ENCODE measurements at regions not wholly inside any gene's neighbourhood (a gene's known extent, or its start where the extent isn't known, plus 50 kb on each side); places are given as distances from the start of the nearest gene placed in this dataset.

DNA sequence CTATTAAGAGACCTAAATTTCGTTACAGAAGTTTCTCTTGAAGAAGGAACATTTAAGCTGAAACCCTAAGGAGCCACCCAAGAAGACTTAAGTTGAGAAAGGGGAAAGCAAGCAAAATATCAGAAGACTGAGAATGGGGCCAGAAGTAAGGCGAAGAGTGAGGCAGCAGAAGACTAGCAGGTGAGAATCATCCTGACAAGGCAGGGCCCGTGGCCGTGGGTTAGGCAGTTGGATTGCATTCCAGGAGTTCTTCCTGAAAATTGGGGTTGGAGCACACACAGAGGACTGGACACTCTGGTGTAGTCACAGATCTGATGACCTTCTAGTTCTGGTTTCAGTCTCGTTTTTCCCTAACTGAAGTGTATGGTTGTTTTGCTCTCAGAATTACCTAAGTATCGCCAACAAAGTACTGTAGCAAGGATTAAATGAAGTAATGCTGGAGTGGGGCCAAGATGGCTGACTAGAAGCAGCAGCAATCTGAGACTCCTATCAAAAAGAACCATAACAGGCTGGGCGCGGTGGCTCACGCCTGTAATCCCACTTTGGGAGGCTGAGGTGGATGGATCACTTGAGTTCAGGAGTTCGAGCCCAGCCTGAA lies 94.4 kb upstream of the GUCY1A1 start:
- Mint-ChIP-seq H3K4me3 (no peak overlapping the region), H3K4me1 (no peaks in the 10 kb centered on the region), H3K27me3 (peaks cover 5% of the 10 kb centered on the region), H3K36me3 (no peaks in the 10 kb centered on the region), H3K27ac (no peak overlapping the region), H3K9me3 (no peaks in the 10 kb centered on the region)

DNA sequence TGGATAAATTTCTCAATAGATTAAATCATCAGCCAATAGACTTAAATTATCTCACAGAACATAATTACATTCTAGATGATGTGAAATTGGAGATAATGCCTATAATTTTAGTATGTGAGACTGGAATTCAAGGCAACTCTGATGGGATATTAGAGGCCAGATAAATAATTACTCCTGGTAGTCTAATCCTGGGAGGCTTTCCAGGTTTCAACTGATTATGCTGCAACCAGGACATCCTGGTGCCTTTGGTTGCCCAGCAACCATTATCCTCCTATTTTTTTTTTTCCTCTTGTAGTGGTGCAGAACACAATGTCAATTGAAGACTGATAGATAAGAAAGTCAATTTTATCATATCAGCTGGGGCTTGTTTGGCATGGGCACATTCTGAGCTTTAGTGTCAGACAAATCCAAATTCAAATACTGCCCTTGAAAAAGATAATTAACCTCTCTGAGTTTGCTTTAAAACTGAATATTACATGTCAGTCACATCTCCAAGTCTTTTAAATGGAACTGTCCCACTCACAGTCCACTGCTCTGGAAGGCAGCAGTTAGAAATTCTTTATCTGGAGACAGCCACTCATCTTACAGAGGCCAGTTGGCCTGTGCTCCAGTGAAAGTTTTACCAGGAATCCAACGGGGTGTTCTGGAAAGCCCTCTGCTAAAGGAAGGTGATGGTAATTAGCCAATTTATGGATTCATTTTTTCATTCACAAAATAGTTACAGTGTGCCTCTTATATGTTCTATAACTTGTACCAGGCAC lies 95.3 kb upstream of the GUCY1A1 start:
- Mint-ChIP-seq H3K27me3 (peaks cover 5% of the 10 kb centered on the region), H3K27ac (no peak overlapping the region), H3K9me3 (no peaks in the 10 kb centered on the region), H3K4me1 (no peaks in the 10 kb centered on the region), H3K36me3 (no peaks in the 10 kb centered on the region), H3K4me3 (no peak overlapping the region)

DNA sequence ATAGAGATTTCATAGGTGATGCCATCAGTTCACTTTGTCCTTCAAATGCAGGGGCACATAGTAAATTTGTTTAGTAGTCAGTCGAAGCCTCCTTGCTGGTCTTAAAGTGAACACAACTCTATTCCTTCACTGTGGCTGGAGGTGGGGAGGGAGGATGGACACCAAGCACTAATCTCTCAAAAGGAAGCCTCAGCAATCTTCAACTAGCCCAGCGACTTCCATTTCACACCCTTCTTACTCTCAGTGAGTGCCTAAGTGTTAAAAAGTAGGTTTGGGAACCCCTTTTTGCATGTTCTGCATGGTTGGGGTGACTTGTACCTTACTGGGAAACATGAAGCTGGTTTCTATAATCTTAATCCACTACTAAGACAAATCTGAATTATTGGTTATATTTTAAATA lies 96.0 kb upstream of the GUCY1A1 start:
- Mint-ChIP-seq H3K4me3 (no peak overlapping the region), H3K27ac (no peak overlapping the region), H3K4me1 (no peaks in the 10 kb centered on the region), H3K27me3 (peaks cover 5% of the 10 kb centered on the region), H3K9me3 (no peaks in the 10 kb centered on the region), H3K36me3 (no peaks in the 10 kb centered on the region)

DNA sequence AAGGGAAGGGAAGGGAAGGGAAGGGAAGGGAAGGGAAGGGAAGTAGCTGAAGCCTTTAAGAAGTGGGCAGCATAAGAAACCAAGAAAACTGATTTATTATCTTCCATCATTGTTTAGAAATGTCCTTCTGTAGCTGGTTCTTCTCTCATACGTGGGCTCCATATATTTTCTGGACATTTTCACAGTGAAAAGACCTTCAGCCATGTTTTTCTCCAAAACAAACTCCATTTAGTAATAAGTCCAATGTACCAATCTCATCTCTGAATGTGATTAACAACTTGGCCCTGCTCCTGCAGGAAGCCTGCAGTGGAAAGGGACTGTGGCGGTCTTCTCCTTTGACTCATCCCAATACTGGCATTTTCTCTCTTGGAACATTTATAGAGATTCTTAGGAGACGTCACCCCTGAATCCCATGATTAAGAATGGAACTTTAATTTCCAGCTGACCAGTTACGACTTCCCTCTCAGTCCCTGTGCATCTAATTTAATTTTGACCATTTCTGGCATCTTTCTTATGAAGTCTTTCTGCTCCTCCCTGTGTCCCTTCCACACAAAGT lies 96.6 kb upstream of the GUCY1A1 start:
- Mint-ChIP-seq H3K36me3 (no peaks in the 10 kb centered on the region), H3K4me1 (no peaks in the 10 kb centered on the region), H3K27me3 (peaks cover 5% of the 10 kb centered on the region), H3K27ac (no peak overlapping the region), H3K9me3 (no peaks in the 10 kb centered on the region), H3K4me3 (no peak overlapping the region)

DNA sequence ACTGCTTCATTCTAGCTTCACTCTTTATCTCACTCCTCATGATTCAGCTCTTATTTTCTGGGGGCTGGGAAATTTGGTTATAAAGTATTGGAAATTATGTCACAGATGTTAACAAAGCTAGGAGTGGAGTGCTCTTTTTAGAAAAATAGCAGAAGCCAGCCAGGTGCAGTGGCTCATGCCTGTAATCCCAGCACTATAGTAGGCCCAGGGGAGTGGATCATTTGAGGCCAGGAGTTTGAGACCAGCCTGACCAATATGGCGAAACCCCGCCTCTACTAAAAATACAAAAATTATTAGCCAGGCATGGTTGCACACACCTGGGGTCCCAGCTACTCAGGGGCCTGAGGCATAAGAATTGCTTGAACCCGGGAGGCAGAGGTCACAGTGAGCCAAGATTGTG lies 97.2 kb upstream of the GUCY1A1 start:
- no peaks in the 10 kb centered on the region for H3K9me3 Mint-ChIP-seq

DNA sequence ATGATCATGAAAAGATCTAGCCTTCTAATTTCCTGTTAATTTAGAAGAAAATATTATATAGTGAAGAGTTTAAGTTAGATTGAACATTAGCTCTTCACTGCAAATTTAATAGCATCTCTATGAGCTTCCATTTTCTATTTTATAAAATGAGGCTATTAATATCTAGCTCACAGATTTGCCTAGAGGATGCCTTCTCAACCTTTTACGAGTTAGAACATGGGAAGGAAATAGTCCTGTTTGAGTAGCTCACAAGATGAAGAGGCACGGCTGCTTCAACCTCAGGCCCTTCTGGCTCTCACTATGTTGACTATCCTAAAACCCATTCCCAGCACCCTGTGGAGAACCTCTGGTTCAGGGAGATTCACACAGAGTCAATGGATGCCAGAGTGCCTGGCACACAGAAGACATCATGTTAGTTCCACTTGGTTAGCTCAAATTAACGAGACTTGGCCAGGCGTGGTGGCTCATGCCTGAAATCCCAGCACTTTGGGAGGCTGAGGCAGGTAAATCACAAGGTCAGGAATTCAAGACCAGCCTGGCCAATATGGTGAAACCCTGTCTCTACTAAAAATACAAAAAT lies 97.9 kb upstream of the GUCY1A1 start:
- Mint-ChIP-seq H3K27ac (no peak overlapping the region), H3K36me3 (no peaks in the 10 kb centered on the region), H3K9me3 (no peaks in the 10 kb centered on the region), H3K4me3 (no peak overlapping the region), H3K4me1 (no peaks in the 10 kb centered on the region), H3K27me3 (peaks cover 5% of the 10 kb centered on the region)

More for the DNA sequence above, 97.2 kb upstream of the GUCY1A1 start:
- H3K4me3 Mint-ChIP-seq: no peak overlapping the region
- no peaks in the 10 kb centered on the region for H3K36me3 Mint-ChIP-seq
- H3K27me3 Mint-ChIP-seq: peaks cover 5% of the 10 kb centered on the region
- H3K4me1 Mint-ChIP-seq: no peaks in the 10 kb centered on the region
- H3K27ac Mint-ChIP-seq: no peak overlapping the region

DNA sequence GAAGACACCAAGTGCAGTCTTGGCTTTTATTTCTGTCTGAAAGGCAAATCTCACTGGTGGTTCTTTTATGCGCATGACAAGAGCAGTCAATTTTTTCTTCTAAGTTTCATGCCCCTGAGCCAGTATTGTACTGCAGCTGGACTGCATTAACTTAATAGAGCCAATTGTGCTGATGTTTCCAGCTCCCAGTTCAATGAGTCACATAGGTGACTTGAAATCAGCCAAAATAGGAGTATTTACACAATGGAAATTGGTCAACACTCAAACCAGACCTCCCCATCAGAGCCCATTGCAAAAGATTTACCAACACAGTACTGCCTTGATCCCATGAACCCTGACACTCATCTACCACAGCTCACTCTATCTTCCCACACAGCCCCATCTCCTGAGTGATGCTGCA lies 100.3 kb upstream of the GUCY1A1 start:
- peaks cover 8% of the 10 kb centered on the region for H3K27me3 Mint-ChIP-seq
- no peaks in the 10 kb centered on the region for H3K36me3 Mint-ChIP-seq
- no peak overlapping the region for H3K4me3 Mint-ChIP-seq
- H3K27ac Mint-ChIP-seq: no peak overlapping the region
- H3K4me1 Mint-ChIP-seq: no peaks in the 10 kb centered on the region
- H3K9me3 Mint-ChIP-seq: no peaks in the 10 kb centered on the region

DNA sequence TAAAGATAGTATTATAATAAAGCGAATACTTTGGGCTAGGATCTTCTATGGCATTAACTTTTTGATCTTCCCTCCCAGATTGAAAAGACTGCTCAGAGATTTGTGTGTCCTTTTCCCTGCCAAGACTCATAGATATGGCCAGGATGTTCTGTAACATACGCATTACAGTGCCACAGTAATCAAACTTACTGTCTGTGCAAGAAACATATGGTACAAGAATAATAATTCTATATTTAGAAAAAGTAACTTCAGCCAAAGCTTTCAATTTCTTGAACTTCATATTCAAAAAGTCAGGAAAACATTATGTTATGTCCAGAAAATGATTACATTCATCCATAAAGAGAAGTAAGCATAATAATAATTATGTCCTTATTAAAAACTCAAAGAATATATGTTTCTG lies 100.9 kb upstream of the GUCY1A1 start:
- peaks cover 8% of the 10 kb centered on the region for H3K27me3 Mint-ChIP-seq
- H3K4me3 Mint-ChIP-seq: no peak overlapping the region
- no peaks in the 10 kb centered on the region for H3K9me3 Mint-ChIP-seq
- no peaks in the 10 kb centered on the region for H3K4me1 Mint-ChIP-seq
- no peaks in the 10 kb centered on the region for H3K36me3 Mint-ChIP-seq
- no peak overlapping the region for H3K27ac Mint-ChIP-seq

DNA sequence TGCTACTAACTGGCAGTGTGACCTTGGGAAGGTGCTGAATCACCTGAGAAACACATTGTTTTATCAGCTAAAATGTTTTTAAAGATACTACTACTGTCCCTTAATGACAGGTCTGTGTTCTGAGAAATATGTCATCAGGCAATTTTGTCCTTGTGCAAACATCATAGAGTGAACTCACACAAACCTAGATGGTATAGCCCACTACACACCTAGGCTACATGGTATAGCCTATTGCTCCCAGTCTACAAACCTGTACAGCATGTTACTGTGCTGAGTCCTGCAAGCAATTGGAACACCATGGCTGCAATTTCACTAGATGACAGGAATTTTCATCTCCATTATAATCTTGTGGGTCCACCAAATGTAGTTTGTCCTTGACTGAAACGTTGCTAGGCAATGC lies 101.3 kb upstream of the GUCY1A1 start:
- no peaks in the 10 kb centered on the region for H3K9me3 Mint-ChIP-seq
- H3K4me1 Mint-ChIP-seq: no peaks in the 10 kb centered on the region
- H3K27ac Mint-ChIP-seq: no peak overlapping the region
- peaks cover 6% of the 10 kb centered on the region for H3K27me3 Mint-ChIP-seq
- H3K36me3 Mint-ChIP-seq: no peaks in the 10 kb centered on the region
- no peak overlapping the region for H3K4me3 Mint-ChIP-seq

DNA sequence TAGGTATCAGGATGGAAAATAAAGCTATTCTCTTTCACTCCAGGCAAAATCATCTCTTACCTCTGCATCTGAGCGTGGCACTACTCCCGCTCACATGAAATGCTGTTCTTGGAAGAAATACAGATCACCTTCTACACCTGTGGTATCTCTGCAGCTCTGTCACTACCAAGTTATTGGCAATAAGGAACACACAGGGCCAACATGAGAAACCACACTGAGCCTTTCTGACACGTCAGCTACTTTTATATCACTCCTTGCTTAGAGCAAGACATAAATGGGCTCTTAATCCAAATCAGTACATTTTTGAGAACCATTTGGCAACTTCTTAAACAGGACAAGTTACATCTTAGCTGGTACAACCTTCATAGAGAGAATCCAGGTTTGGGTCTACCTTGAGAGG lies 101.8 kb upstream of the GUCY1A1 start:
- Mint-ChIP-seq H3K9me3 (no peaks in the 10 kb centered on the region), H3K4me1 (no peaks in the 10 kb centered on the region), H3K36me3 (no peaks in the 10 kb centered on the region), H3K27ac (no peak overlapping the region), H3K27me3 (peaks cover 3% of the 10 kb centered on the region), H3K4me3 (no peak overlapping the region)

DNA sequence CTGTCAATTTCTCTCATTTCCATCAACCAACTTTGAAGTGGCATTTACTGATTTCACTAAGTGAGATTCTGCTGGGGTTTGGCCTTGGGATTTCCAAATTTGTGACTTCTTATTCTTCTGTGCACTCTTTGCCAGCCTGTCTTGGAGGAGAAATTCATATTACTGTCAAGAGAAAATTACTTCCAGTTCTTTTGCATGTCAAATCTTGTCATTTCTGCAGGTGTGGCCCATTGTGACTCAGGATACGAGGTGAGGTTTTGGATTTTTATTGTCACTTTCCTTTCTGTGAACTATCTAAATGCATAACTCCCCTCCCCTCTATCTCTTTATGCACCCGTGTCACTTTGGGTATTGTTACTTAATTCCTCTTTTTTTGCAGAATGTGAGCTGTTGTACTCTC lies 102.6 kb upstream of the GUCY1A1 start:
- H3K4me3 Mint-ChIP-seq: no peak overlapping the region
- H3K9me3 Mint-ChIP-seq: no peaks in the 10 kb centered on the region
- peaks cover 3% of the 10 kb centered on the region for H3K27me3 Mint-ChIP-seq
- no peaks in the 10 kb centered on the region for H3K4me1 Mint-ChIP-seq
- H3K36me3 Mint-ChIP-seq: no peaks in the 10 kb centered on the region
- no peak overlapping the region for H3K27ac Mint-ChIP-seq

DNA sequence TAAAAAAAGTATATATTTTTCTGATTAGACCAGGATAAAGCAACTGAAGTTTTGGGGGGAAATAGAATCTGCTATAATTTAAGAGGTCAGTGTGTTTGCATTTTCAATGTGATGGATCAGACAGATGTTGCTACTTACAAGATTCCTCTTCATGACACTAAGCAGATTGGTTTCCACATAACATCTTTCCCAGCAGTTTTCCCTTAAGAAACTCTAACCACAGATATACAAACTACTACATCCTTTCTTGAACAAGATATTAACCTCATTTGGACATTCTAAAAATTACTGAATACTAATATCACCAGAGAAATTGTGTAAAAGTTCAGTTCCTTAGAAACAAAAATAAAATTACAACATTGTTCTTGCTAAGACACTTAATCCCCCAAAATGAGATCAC lies 106.7 kb upstream of the GUCY1A1 start:
- H3K27me3 Mint-ChIP-seq: peaks cover 3% of the 10 kb centered on the region
- H3K4me3 Mint-ChIP-seq: no peak overlapping the region
- H3K9me3 Mint-ChIP-seq: no peaks in the 10 kb centered on the region
- H3K27ac Mint-ChIP-seq: no peak overlapping the region
- H3K36me3 Mint-ChIP-seq: no peaks in the 10 kb centered on the region
- H3K4me1 Mint-ChIP-seq: no peaks in the 10 kb centered on the region

DNA sequence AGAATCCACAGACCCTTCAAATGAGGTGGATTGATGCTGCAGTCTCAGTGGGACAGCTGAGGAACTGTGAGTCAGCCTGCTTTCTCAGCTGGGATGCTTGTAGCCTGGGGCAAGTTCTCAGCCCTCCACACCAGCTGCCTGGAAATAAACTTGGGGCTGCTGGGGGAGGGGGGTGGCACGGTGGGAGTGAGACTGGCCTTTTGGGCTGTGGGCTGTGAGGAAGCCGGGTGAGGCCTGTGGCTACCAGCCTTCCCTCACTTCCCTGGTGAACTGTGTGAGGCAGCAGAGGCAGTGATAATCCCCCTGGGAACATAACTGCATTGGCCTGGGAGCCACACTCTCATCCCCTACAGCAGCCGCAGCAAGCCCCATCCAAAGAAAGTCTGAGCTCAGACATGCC lies 114.5 kb upstream of the GUCY1A1 start:
- Mint-ChIP-seq H3K4me3 (no peak overlapping the region), H3K4me1 (no peaks in the 10 kb centered on the region), H3K9me3 (no peaks in the 10 kb centered on the region), H3K36me3 (no peaks in the 10 kb centered on the region), H3K27me3 (no peaks in the 10 kb centered on the region), H3K27ac (no peak overlapping the region)

DNA sequence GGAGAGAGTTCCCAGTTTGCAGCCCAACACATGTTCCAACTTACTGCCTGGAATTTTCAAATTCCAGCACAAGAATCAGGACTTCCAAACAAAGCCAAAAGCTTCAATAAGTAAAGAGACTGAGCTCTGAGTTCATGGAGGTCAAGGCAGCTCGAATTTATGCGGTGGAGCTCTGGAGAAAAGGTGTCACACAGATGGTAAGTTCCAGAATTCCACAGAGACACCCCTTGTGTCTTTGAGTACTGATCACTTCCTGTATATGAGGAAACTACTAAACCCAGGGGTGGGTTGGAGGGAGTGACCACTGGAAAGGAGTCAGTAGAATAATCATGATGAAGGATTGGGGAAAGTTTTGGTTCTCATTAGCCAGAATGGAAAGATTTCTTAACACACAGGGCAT lies 118.5 kb upstream of the GUCY1A1 start:
- Mint-ChIP-seq H3K4me3 (no peak overlapping the region), H3K27me3 (no peaks in the 10 kb centered on the region), H3K9me3 (no peaks in the 10 kb centered on the region), H3K27ac (no peak overlapping the region), H3K36me3 (no peaks in the 10 kb centered on the region), H3K4me1 (no peaks in the 10 kb centered on the region)

DNA sequence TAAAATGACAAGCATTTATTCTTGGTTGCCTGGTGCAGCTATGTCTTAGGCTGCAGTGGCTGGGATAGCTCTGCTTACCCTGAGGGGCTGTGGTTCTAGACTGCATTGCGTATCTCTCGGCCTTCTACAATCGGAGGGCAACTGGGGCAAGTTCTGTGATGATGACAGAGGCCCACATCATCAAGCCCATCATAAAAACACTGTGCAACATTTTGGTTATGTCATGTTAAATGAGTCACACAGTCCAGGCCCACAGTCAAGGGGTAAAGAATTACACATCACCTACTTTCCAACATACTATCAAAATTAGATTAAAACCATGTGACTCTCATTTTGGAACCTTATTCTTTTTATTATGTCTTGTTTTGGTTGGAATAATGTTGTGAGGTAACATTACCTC lies 120.2 kb upstream of the GUCY1A1 start:
- no peaks in the 10 kb centered on the region for H3K27me3 Mint-ChIP-seq
- no peaks in the 10 kb centered on the region for H3K4me1 Mint-ChIP-seq
- H3K27ac Mint-ChIP-seq: no peak overlapping the region
- no peak overlapping the region for H3K4me3 Mint-ChIP-seq
- H3K9me3 Mint-ChIP-seq: no peaks in the 10 kb centered on the region
- no peaks in the 10 kb centered on the region for H3K36me3 Mint-ChIP-seq

DNA sequence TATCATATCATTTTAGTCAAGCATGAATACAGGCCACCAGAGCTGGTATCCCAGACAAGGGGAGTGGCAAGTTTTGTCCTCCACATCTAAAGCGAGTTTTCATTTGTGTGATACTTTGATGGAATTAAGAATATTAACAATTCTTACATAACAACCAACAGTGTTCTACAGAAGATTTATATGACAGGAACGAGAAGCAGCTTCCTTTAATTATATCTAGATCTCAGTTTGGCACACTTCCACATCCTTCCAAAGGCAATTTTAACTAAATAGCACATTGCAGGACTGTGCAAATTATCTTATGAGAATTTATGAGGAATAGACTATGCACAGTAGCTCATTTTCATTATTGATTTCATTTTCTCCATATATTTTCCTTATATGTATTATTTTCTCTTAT lies 121.2 kb upstream of the GUCY1A1 start:
- no peak overlapping the region for H3K4me3 Mint-ChIP-seq
- no peak overlapping the region for H3K27ac Mint-ChIP-seq
- H3K27me3 Mint-ChIP-seq: no peaks in the 10 kb centered on the region
- H3K4me1 Mint-ChIP-seq: no peaks in the 10 kb centered on the region
- no peaks in the 10 kb centered on the region for H3K9me3 Mint-ChIP-seq
- H3K36me3 Mint-ChIP-seq: no peaks in the 10 kb centered on the region
